WTC11 (cell line): ENCODE measurements at regions not wholly inside any gene's neighbourhood (a gene's known extent, or its start where the extent isn't known, plus 50 kb on each side); places are given as distances from the start of the nearest gene placed in this dataset.

Experiments
- ATF1 ChIP-seq: sonication (generic); formaldehyde crosslinking; IDR thresholded peaks from 2 replicates; pipeline ENCODE4 v1.8.1; 2023; ENCODE audit warnings: mild to moderate bottlenecking, moderate library complexity, missing genetic modification reagents
- CTCF ChIP-seq: fragments of 200-600 bp; IDR thresholded peaks from 2 replicates; pipeline ENCODE4 v1.8.0; 2022; ENCODE audit warnings: antibody characterized with exemption
- ETV6 ChIP-seq: sonication (generic); formaldehyde crosslinking; IDR thresholded peaks from 2 replicates; pipeline ENCODE4 v1.8.1; 2022; ENCODE audit warnings: mild to moderate bottlenecking, missing genetic modification reagents
- FOXP1 ChIP-seq: sonication (generic); formaldehyde crosslinking; IDR thresholded peaks from 2 replicates; pipeline ENCODE4 v1.8.0; 2022; ENCODE audit warnings: missing genetic modification reagents, mild to moderate bottlenecking, moderate library complexity, borderline replicate concordance
- KAT7 ChIP-seq: sonication (generic); formaldehyde crosslinking; IDR thresholded peaks from 2 replicates; pipeline ENCODE4 v1.8.1; 2023; ENCODE audit warnings: missing genetic modification reagents, mild to moderate bottlenecking, borderline replicate concordance
- NFYB ChIP-seq: sonication (generic); formaldehyde crosslinking; conservative IDR thresholded peaks from 2 replicates; pipeline ENCODE4 v1.8.0; 2022; ENCODE audit warnings: low read depth, missing genetic modification reagents
- USF2 ChIP-seq: sonication (generic); formaldehyde crosslinking; IDR thresholded peaks from 2 replicates; pipeline ENCODE4 v1.8.1; 2023; ENCODE audit warnings: mild to moderate bottlenecking, missing genetic modification reagents, moderate library complexity
- ZNF317 ChIP-seq: sonication (generic); formaldehyde crosslinking; IDR thresholded peaks from 2 replicates; pipeline ENCODE4 v1.8.1; 2023; ENCODE audit warnings: low read depth, mild to moderate bottlenecking, moderate library complexity, missing genetic modification reagents, borderline replicate concordance
- TF ChIP-seq, protein P1 (sequence below): sonication (generic); formaldehyde crosslinking; IDR thresholded peaks from 2 replicates; pipeline ENCODE4 v1.8.1; 2022; ENCODE audit warnings: low read depth, mild to moderate bottlenecking, moderate library complexity, missing genetic modification reagents, borderline replicate concordance

- TF ChIP-seq ATF1 (CRISPR knock-in tag) = no peak
- TF ChIP-seq KAT7 = no peak
- TF ChIP-seq CTCF = no peak
- TF ChIP-seq ZNF317 = no peak
- no peak for TF ChIP-seq NFYB
- no peak for TF ChIP-seq ETV6 (CRISPR knock-in tag)
- TF ChIP-seq FOXP1 (CRISPR knock-in tag) = no peak
- TF ChIP-seq, protein P1, sequence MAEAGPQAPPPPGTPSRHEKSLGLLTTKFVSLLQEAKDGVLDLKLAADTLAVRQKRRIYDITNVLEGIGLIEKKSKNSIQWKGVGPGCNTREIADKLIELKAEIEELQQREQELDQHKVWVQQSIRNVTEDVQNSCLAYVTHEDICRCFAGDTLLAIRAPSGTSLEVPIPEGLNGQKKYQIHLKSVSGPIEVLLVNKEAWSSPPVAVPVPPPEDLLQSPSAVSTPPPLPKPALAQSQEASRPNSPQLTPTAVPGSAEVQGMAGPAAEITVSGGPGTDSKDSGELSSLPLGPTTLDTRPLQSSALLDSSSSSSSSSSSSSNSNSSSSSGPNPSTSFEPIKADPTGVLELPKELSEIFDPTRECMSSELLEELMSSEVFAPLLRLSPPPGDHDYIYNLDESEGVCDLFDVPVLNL (CRISPR knock-in tag) = no peak
- no peak for TF ChIP-seq USF2 (CRISPR knock-in tag)
These were observed 249.3 kb downstream of the NNT start for GRCh38 chr5:43852279-43852678.
